ENCODE measurements at regions not wholly inside any gene's neighbourhood (a gene's known extent, or its start where the extent isn't known, plus 50 kb on each side); places are given as distances from the start of the nearest gene placed in this dataset.
"Not testable (repeated sequence)": the region's sequence is repeated elsewhere in the genome, so short reads cannot be mapped to it uniquely, and the experiment has no call there.

DNA sequence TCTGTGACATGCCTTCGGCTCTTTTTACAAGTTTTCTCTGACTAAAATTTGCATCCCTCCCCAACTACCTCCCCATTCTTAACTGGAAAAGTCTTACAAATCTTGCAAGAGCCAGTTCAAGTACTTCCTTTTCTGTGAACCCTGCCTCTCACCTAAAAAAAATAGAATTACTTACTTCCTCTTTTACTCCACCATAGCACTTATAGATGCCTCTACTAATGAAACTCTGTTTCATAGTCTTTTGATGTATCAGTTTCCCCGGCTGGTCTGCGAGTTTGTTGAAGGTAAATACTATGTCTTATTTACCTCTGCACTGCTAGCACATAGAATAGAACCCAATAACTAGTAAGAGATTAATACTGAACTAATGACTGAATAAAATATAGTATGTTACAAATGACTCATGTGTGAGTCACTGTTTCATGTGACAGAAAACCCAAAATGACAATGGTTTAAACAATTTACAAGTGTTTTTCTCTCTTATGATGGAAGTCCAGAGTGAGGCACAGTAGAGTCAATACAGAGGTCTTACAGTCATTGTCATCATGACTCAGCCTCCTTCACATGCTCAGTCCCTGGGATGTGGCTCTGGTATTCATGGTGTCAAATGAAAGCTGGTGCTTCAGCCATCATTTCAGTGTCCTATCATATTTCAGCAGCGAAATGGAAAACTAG, 393.5 kb downstream of the RSL24D1 start:
- CTCF ChIA-PET, result no interaction called here
- Mint-ChIP-seq H3K27me3 (no peaks in the 10 kb centered on the region), H3K9me3 (no peaks in the 10 kb centered on the region), H3K4me1 (no peaks in the 10 kb centered on the region), H3K27ac (no peak overlapping the region), H3K4me3 (no peak overlapping the region), H3K36me3 (no peaks in the 10 kb centered on the region)
- DNase-seq, result no peak

DNA sequence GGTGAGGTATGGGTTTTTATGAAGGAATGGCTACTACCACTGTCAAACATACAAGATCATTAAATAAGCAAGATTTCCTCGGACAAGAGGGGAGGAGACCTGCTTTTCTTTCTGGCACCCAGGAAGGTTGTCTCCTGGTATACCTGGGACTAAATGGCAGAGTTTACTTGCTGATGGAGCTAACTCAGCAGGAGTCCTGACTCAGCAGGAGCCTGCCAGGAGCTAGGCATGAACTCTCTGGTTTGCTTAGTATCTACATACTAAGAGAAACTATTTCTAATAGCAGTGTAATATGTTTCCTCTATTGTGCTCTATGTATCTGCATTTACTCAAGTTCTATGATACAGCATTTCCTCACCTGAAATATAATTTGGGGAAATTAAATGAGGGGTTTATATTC, 404.2 kb downstream of the RSL24D1 start:
- no peaks in the 10 kb centered on the region for H3K36me3 Mint-ChIP-seq
- CTCF ChIA-PET, result no interaction called here
- no peak overlapping the region for H3K27ac Mint-ChIP-seq
- no peaks in the 10 kb centered on the region for H3K9me3 Mint-ChIP-seq
- DNase-seq, result no peak
- H3K4me3 Mint-ChIP-seq, result no peak overlapping the region
- no peaks in the 10 kb centered on the region for H3K4me1 Mint-ChIP-seq
- no peaks in the 10 kb centered on the region for H3K27me3 Mint-ChIP-seq

DNA sequence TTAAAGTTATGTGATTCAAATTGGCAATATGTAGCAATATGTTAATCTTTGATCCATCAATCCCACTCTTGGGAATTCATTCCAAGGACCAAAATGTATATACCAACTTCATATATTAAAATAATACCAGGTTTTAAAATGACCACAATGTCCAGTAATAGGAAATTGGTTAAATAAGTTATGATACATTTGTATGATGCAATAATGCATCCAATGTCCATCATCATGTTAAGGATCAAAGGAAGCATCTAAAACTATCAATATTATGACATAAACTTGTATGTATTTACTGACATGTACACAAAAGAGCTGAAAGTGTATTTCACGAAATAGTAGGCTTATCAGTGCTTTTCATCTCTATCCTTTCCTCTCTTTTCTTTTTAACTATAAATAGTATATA, 406.0 kb downstream of the RSL24D1 start:
- CTCF ChIA-PET, result no interaction called here
- H3K27ac Mint-ChIP-seq, result no peak overlapping the region
- no peaks in the 10 kb centered on the region for H3K36me3 Mint-ChIP-seq
- no peak overlapping the region for H3K4me3 Mint-ChIP-seq
- H3K4me1 Mint-ChIP-seq, result no peaks in the 10 kb centered on the region
- no peak for DNase-seq
- no peaks in the 10 kb centered on the region for H3K9me3 Mint-ChIP-seq
- no peaks in the 10 kb centered on the region for H3K27me3 Mint-ChIP-seq

DNA sequence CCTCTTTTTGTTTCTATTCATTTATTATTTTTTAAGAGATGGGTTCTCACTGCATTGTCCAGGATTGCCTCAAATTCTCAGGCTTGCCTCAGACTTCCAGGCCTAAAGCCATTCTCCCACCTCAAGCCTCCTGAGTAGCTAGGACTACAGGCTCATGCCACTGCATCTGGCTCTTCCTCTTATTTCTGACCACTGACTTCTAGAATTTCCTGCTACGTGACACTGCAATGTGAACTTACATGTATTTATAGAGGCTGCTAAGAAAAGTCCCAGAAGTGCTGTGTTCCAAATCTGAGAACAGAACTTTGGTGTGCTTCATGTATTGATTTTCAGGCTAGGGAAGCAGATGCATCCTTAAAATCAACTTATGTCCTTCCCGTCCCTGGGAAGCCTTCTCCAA, 407.4 kb downstream of the RSL24D1 start:
- Mint-ChIP-seq H3K27ac (no peak overlapping the region), H3K27me3 (no peaks in the 10 kb centered on the region), H3K36me3 (no peaks in the 10 kb centered on the region), H3K9me3 (peaks cover 6% of the 10 kb centered on the region), H3K4me1 (no peaks in the 10 kb centered on the region), H3K4me3 (no peak overlapping the region)
- no peak for DNase-seq
- CTCF ChIA-PET, result no interaction called here

DNA sequence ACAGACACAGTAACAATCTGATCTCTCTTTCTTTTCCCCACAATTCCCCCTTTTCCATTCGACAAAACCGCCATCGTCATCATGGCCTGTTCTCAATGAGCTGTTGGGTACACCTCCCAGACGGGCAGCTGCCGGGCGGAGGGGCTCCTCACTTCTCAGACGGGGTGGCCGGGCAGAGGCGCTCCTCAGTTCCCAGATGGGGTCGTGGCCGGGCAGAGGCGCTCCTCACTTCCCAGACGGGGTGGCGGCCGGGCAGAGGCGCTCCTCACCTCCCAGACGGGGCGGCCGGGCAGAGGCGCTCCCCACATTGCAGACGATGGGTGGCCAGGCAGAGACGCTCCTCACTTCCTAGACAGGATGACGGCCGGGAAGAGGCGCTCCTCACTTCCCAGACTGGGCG, 415.5 kb downstream of the RSL24D1 start:
- DNase-seq, result not testable (repeated sequence)

DNA sequence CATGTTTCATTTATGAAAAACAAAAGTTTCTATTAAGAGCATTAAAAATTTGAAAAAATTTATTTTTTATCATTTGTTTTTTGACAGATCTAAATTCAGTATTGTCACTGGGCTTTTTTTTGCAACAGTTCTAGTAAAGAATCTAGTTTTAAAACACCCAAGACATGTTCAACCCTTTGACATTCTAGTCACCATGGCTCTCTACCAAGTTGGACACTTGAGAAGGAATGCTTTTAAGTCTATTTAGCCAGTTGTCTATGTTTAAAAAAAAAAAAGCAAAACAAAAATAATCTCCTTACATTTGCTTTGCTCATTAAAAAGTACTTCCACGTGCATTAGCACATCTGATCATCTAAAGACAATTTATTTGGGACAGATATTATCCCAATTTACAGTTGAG, 417.5 kb downstream of the RSL24D1 start:
- Mint-ChIP-seq H3K4me1 (no peaks in the 10 kb centered on the region), H3K27me3 (no peaks in the 10 kb centered on the region), H3K27ac (no peak overlapping the region), H3K9me3 (peaks cover 6% of the 10 kb centered on the region), H3K4me3 (no peak overlapping the region), H3K36me3 (no peaks in the 10 kb centered on the region)
- CTCF ChIA-PET, result no interaction called here
- no peak for DNase-seq

More for the DNA sequence above, 415.5 kb downstream of the RSL24D1 start:
- not testable (repeated sequence) for H3K4me1 Mint-ChIP-seq, H3K27me3 Mint-ChIP-seq, H3K27ac Mint-ChIP-seq, H3K4me3 Mint-ChIP-seq, H3K36me3 Mint-ChIP-seq
- H3K9me3 Mint-ChIP-seq, result peaks cover 13% of the 10 kb centered on the region
- CTCF ChIA-PET, result interaction anchor here (0.6 kb wide), 1 partner anchor 9 kb away, joined by 3 read pairs; no protein-coding TSS in a partner anchor

DNA sequence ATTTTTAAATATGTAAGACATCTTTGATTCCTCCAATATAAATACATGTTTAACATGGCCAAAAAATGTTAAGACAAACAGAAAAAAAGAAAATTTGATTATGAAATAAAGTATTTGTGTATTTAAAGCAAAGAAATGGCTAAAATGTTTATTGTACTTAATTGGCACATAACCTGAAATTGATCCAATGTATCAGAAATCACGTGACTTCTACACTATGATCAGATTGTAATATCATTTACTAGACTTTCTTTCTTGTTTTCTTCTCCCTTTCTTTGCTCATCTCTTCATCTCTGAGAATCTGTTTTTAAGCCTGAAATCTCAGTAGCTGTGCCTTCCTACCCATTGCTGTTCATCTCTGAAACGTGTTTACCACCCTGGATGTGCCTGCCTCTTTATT, 420.3 kb downstream of the RSL24D1 start:
- Mint-ChIP-seq H3K9me3 (peaks cover 1% of the 10 kb centered on the region), H3K4me1 (no peaks in the 10 kb centered on the region), H3K36me3 (no peaks in the 10 kb centered on the region), H3K27me3 (no peaks in the 10 kb centered on the region), H3K4me3 (no peak overlapping the region), H3K27ac (no peak overlapping the region)
- CTCF ChIA-PET, result no interaction called here
- no peak for DNase-seq

DNA sequence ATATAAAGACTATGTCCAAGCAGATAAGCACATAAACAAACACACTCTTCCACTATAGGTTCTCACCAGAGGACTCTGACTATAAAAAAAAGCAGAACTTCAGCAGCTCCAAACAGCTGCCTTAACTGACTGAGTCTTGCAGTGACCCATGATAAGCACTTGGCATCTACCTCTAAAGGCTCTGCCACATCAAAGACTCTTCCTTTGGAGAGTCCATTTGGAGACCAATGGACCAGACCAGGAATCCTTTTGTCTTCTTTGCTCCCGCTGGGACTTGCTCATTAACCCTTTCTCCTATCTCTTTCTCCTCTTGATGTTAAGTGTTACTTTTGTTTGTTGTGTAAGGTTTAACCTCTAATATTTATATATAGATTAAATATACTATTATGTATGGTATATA, 424.1 kb downstream of the RSL24D1 start:
- H3K36me3 Mint-ChIP-seq, result no peaks in the 10 kb centered on the region
- DNase-seq, result no peak
- no peaks in the 10 kb centered on the region for H3K4me1 Mint-ChIP-seq
- CTCF ChIA-PET, result interaction anchor here (0.6 kb wide), 1 partner anchor 8 kb away, joined by 3 read pairs; no protein-coding TSS in a partner anchor
- H3K9me3 Mint-ChIP-seq, result no peaks in the 10 kb centered on the region
- no peaks in the 10 kb centered on the region for H3K27me3 Mint-ChIP-seq
- H3K4me3 Mint-ChIP-seq, result no peak overlapping the region
- H3K27ac Mint-ChIP-seq, result no peak overlapping the region

DNA sequence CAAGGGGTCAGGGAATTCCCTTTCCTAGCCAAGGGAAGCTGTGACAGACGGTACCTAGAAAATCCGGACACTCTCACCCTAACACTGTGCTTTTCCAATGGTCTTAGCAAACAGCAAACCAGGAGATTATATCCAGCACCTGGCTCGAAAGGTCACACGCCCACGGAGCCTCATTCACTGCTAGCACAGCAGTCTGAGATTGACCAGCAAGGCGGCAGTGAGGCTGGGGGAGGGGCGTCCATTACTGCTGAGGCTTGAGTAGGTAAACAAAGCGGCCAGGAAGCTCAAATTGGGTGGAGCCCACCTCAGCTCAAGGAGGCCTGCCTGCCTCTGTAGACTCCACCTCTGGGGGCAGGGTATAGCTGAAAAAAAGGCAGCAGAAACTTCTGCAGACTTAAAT, 447.3 kb downstream of the RSL24D1 start:
- H3K4me1 Mint-ChIP-seq, CTCF ChIA-PET, H3K36me3 Mint-ChIP-seq, H3K27ac Mint-ChIP-seq, H3K4me3 Mint-ChIP-seq, H3K27me3 Mint-ChIP-seq, H3K9me3 Mint-ChIP-seq, DNase-seq: not testable (repeated sequence)

DNA sequence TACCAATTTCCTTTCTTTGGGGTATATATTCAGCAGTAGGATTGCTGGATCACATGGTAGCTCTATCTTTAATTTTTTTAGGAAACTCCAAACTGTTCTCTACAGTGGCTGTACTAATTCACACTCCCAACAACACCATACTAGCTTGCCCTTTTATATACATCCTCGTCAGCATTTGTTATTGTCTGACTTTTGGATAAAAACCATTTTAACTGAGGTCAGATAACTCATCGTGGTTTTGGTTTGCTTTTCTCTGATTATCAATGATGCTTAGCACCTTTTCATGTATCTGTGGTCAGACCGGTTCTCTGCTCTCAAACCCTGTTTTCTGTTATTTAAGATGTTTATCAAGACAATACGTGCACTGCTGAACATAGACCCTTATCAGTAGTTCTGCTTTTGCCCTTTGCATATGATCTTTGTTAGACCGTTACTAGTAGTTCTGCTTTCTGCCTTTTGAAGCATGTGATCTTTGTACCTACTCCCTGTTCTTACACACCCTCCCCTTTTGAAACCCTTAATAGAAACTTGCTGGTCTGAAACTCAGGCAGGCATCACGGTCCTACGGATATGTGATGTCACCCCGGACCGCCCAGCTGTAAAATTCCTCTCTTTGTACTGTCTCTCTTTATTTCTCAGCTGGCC, 474.3 kb downstream of the RSL24D1 start:
- Mint-ChIP-seq H3K4me3 (no peak overlapping the region), H3K36me3 (no peaks in the 10 kb centered on the region), H3K27ac (no peak overlapping the region), H3K27me3 (no peaks in the 10 kb centered on the region), H3K9me3 (peaks cover 11% of the 10 kb centered on the region), H3K4me1 (no peaks in the 10 kb centered on the region)
- no peak for DNase-seq
- CTCF ChIA-PET, result no interaction called here

DNA sequence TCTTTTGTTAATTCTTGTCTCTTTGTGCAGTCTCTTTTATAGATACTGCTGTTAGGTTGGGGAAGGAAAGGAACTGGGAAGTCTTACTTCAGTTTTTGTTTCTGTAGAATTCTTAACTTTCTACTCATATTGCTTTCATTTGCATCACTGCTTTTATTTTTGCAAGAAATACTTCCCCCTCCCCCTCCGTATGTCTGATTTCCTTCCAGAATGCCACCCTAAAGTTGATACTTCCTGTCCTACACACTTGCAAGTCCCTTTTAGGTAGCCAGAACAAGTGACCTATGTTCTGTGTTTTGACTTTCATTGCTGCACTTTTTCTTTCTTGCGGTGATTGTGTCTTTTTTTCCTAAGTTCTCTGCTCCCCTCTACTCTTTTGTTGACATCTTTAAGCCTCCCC, 477.4 kb downstream of the RSL24D1 start:
- no peak overlapping the region for H3K27ac Mint-ChIP-seq
- DNase-seq, result no peak
- H3K4me1 Mint-ChIP-seq, result no peaks in the 10 kb centered on the region
- CTCF ChIA-PET, result no interaction called here
- no peak overlapping the region for H3K4me3 Mint-ChIP-seq
- no peaks in the 10 kb centered on the region for H3K36me3 Mint-ChIP-seq
- no peaks in the 10 kb centered on the region for H3K27me3 Mint-ChIP-seq
- peaks cover 10% of the 10 kb centered on the region for H3K9me3 Mint-ChIP-seq

DNA sequence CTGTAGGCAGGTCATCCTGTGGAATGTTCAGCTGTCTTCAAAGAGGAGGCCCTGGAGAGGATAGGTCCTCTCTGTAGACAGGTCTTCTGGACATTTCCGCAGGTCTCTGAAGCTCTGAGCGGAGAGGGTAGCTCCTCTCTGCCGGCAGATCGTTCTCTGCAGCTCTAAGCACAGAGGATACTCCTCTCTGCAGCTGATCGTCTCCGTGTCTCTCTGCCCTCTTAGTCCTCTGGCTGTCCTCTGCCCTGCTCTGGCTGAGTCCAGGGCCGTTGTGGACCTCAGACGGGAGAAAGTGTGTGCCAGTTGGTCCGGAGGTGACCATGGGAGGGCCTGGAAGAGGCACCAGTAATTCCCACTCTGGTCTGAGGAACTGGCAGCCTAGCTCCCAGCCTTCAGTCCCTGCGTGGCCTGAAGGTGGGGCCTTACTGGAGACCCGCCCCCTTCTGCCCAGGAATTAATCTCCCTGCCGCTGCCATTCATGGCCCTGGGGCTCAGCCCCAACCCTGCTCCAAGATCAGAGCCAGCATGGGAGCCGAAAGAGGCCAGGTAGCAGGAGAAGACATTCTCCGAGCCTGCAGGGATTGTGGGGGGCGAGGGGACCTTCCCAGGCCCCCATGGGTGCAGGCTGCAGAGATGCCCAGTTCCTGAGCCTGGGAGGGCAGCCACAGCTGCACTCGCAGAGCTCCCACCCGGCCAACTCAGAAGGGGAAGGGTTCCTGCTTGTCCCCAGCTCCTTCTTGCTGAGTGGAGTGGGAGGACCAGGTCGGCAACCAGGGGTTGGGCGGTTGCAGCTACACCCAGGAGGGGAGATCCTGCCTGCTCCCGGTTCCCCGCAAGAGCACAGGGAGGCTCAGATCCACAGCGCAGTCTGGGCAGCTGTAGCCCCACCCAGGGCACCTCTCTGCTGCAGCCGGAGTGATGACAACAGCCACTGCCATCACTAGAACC, 488.7 kb downstream of the RSL24D1 start:
- no peaks in the 10 kb centered on the region for H3K4me1 Mint-ChIP-seq
- H3K36me3 Mint-ChIP-seq, result no peaks in the 10 kb centered on the region
- CTCF ChIA-PET, result no interaction called here
- no peak overlapping the region for H3K4me3 Mint-ChIP-seq
- H3K27me3 Mint-ChIP-seq, result no peaks in the 10 kb centered on the region
- no peak for DNase-seq
- no peak overlapping the region for H3K27ac Mint-ChIP-seq
- peaks cover 3% of the 10 kb centered on the region for H3K9me3 Mint-ChIP-seq

DNA sequence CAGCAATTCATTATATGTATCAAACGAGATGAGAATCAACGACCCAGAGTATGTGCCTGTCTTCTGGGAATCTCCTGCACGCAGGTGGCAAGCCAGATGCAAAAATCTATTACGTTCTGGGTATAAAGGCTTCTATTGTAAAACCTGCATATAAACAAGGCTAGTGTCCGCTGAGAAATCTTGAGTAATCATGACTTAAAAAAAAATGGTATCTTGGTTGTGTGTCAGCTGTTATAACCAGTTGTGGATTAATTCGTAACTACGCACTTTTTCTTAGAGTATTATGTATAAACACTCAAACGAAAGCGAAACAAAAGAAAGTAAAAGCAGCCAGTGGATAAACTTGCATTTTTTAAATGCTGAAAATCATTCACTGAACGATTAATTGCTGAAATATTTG, 509.1 kb downstream of the RSL24D1 start:
- no peaks in the 10 kb centered on the region for H3K27me3 Mint-ChIP-seq
- CTCF ChIA-PET, result no interaction called here
- H3K9me3 Mint-ChIP-seq, result no peaks in the 10 kb centered on the region
- no peak for DNase-seq
- H3K27ac Mint-ChIP-seq, result no peak overlapping the region
- no peak overlapping the region for H3K4me3 Mint-ChIP-seq
- no peaks in the 10 kb centered on the region for H3K4me1 Mint-ChIP-seq
- no peaks in the 10 kb centered on the region for H3K36me3 Mint-ChIP-seq
